Erythroblast (primary cell): ENCODE measurements at regions not wholly inside any gene's neighbourhood (a gene's known extent, or its start where the extent isn't known, plus 50 kb on each side); places are given as distances from the start of the nearest gene placed in this dataset.

ENCODE experiments used
- DNase-seq, 2 experiments: peaks; one replicate each; lab custom pipeline; 2025; lab: John Stamatoyannopoulos, UW
- GATA1 ChIP-seq: IDR thresholded peaks from 2 replicates; pipeline ENCODE4 v1.6.1; 2011; ENCODE audit warnings: low read depth, mild to moderate bottlenecking, control low read depth, low read length, moderate library complexity
- POLR2A ChIP-seq: IDR thresholded peaks from 2 replicates; pipeline ENCODE4 v1.6.1; 2011; ENCODE audit warnings: mild to moderate bottlenecking, low read length

DNA sequence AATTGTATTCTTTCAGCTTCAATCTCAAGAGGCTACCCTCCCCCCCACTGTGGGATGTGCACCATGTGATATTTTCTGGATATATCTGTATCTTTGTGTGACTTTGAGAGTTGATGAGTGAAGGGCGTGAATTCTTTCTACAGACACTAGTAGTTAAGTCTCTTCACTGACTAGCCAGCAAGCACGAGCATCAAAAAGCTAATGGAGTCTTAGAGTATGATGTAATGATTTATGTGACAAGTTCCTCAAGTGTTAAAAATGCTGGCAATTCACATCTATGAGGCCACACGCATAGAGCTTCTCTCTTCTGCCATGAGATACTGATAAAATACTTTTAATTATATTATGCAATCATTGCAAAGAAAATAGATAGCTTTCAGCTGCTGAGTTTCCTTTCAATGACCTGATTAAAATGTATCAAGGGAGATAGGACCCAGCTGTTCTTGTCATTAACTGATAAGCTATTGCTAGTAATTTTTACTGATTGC lies 304.8 kb downstream of the TRIB2 start:
- TF ChIP-seq GATA1 = no peak
- TF ChIP-seq POLR2A = no peak
- peak in 1 of 2 experiments; percentile 32 for DNase-seq

DNA sequence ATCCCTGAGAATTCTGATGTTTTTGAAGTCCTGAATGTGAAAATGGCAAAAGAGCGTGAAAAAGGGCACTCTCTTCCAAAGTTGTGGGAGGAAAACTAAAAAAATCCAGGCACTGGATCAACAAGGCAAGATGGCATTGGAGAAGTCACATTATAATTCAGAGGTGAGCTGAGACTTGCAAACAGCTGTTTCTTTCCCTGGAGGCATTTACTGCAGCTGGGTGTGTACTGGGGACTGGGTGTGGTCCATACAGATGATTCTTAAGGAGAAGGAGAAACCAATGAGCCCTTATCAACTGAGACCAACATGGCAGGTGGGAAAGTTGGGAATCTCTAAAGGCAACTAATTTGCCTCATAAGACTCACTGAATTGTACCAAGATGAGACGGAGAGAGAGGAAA lies 313.9 kb downstream of the TRIB2 start:
- no peak for DNase-seq
- TF ChIP-seq GATA1 = no peak
- no peak for TF ChIP-seq POLR2A

DNA sequence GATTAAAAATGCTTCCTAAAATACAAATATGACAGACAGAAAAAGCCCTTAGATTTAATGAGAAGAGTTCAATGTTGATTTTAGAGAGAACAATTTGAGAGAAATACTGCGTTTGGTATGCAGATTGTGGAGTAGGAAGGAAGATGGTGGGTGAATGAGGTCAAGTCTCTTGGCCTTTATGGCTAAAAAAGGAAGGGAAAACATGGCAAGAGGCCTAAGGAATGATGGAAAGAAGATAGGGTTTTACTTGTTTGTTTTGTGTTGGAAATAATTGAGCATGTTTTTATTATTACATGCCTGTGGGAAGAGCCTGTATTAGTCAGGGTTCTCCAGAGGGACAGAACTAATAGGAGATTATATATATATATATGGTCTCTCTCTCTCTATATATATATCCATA lies 318.1 kb downstream of the TRIB2 start:
- DNase-seq = no peak
- TF ChIP-seq POLR2A (no peak), GATA1 (no peak)

DNA sequence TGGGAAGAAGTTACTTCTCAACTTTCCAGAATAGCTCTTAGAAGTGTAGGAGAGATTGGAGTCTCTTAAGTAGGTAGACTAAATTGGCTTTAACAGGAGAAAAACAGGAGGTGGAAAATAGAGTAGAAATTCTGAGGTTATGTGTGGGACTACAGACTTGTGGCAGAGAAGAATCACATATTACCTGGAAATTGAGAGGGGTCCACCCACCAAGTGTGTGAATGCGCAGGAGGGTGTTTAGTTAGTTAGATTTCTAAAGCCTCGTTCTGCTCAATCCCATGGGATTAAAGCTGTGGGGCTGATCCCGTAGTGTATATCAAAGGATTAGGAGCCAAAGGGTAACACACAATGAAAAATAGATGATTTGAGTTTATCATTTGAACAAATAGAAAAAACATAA lies 319.1 kb downstream of the TRIB2 start:
- TF ChIP-seq GATA1 = no peak
- TF ChIP-seq POLR2A = no peak
- DNase-seq = no peak

DNA sequence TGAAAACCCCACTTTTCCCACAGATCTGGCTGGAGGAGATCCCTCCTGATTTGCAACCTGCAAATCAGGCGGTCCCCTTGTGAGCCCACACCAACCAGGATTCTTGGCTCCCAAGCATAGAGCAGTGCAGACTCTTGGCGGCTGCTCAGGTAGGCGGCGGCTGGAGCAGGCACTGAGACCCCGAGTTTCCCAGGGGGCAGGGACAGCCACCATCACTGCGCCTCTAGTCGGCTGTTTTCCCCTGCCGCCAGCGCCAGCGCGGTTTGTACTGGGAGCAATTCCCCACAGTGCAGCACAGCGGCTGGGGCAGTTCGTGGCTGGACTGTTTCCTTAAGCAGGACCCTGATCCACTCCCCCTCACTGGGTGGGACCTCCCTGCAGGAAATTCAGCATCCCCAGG lies 323.3 kb downstream of the TRIB2 start:
- no peak for TF ChIP-seq POLR2A
- no peak for DNase-seq

DNA sequence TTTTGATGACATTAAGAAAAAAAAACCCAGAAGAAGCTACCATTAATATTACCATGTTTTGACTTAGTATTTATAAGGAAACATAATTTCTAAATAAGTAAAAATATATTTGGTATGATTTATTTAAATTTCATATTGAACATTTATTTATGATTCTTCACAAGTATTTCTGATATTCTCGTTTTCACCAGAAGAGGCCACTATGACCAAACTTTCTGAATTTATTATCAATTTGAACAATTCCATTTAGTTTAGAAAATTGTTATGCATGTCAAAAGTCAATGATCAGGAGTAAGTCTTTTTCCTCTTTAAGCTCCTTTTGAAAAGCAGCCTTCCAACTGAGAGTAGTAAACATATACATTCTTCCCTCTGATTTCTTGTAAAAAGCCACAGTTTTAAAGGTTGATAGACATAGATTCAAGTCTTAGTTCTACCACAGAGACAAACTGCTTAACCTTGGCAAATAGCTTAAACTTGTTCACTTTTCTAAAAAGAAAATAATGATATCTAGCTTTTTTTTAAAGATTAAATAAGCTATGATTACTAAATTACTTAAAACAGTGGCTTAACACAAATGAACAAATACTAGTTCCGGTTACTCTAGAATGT lies 329.9 kb downstream of the TRIB2 start:
- DNase-seq = peak in 1 of 2 experiments; percentile 29
- no peak for TF ChIP-seq POLR2A
- no peak for TF ChIP-seq GATA1

DNA sequence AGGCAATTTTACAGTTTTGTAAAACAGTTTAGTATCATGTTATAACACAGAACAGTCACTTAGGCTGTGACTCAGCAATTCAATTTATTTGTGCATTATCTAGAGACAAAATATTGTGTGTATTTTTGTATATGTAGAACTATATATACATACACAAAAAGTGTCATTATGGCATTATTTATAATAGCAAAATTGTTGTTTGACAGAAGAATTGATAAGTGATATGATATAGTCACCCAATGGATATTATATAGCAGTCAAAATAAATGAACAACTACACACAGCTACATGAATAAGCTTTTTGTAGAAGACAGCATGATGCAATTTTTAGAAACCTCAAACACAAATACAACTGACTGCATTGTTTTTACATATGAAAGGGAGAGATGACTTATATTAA lies 334.0 kb downstream of the TRIB2 start:
- no peak for TF ChIP-seq POLR2A
- peak; percentile 20 to 46 for DNase-seq

DNA sequence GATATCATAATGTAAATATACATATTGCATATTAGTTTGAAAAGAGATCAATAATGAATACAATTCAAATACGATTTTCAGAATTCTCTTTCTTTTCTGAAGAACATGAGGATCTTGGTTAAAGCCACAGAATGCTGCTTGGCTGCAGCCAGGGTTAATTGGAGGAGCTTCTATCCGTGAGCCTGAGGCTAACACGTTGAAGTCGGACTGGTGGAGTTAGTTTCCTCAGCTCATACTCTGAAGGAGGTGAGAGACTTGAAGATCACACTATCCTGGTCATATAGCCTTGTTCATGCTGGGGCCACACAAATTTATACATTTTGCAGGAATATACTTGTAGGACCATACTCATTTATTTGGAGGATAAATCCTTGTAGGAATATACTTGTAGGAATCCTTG lies 335.8 kb downstream of the TRIB2 start:
- no peak for TF ChIP-seq POLR2A
- no peak for TF ChIP-seq GATA1
- no peak for DNase-seq

DNA sequence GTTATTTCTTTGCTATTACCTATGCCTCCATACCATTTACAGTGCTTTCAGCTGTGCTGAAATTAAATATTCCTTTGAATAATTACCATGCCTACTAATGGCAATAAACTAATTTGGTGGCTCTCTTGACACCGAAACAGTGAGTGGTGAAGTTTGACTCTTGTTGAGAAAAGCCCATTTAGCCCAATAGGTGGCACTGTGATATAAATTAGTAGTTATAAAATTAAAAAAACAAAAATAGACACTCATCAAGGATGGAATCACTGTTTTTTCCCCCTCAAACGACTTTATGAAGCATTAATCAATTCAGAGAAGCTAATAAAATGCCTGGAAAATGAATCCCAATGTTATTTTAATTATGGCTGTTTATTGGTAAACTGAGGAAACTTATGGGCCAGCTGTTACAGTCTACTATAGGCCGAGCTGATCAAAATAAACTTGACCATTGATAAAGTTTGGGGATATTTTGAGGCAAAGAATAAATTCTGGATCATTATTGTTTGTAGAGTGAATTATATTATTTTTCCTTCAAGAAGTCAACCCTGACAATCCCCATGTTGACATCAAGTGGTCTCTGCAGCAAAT lies 339.6 kb downstream of the TRIB2 start:
- DNase-seq = peak in 1 of 2 experiments; percentile 11
- TF ChIP-seq GATA1 (no peak), POLR2A (no peak)

DNA sequence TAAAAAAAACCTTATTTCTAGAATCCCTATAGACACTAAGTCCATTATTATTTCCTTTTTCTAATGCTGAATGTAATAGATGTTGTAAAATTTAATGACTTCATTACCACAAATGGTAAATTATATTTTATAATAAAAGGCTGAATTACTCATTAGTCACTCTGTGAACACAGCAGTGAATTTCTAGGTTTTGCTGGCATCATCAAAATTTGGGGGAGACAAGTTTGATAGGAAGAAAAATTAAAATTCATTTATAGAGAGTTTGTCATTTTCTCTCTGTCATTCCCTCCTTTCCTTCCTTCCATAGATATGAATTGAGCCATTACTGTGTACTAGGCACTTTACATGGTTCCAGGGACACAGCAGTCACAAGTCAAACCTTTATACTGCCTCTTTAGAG lies 340.9 kb downstream of the TRIB2 start:
- TF ChIP-seq POLR2A = no peak
- TF ChIP-seq GATA1 = no peak
- no peak for DNase-seq

DNA sequence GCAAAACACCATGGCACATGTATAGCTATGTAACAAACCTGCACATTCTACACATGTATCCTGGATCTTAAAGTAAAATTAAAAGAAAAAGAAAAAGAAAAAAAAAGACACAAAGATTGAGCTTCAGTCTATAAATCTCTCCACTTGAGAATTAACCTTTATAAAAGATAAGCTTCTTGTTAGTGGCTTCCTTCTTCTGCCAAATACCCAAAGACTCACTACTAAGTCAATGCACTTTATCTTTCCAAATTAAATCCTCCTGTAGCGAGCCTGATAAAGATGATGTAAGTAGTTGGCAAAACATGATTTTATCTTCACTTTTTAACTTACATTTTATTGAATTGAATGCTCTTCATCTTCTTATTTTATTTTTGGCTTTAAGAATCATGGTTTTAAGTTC lies 349.9 kb downstream of the TRIB2 start:
- TF ChIP-seq POLR2A (no peak), GATA1 (no peak)

DNA sequence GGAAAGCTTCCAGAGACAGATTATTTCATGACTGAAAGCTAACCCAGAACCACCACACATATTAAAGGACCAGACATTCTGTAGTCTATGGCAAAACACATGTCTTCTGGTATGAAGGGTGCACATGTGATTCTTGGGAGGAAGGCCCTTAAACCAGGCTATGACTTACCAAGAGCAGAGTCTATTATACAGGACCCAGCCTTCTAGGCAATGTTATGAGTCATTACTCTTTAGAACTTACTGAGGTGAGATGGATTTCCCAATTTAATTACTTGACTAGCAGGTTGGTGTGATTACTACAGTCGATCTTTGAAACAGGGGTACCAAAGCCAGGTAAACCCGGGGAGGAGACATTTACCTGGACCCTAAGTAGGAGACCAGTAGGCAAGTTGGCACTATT lies 350.8 kb downstream of the TRIB2 start:
- TF ChIP-seq GATA1 = no peak
- no peak for DNase-seq

More for the DNA sequence above, 349.9 kb downstream of the TRIB2 start:
- no peak for DNase-seq

DNA sequence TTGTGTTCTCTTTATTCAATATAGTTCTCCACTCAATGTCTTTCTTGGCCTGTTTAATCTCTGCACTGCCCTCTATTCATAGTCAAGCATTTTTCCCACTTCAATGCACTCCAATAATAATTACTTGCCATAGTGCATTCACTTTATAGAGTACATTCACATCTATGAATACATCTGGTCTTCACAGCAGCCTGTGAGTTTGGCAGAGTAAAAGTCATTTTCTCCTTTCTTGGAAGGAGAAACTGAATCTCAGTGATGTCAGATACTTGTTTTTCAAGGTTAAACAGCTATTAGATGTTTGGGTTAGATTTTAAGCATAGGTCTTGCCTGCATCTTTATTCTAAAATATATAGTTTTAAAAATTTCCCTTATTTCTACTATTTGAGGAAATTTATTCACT lies 373.2 kb downstream of the TRIB2 start:
- DNase-seq = no peak
- TF ChIP-seq GATA1 (no peak), POLR2A (no peak)

DNA sequence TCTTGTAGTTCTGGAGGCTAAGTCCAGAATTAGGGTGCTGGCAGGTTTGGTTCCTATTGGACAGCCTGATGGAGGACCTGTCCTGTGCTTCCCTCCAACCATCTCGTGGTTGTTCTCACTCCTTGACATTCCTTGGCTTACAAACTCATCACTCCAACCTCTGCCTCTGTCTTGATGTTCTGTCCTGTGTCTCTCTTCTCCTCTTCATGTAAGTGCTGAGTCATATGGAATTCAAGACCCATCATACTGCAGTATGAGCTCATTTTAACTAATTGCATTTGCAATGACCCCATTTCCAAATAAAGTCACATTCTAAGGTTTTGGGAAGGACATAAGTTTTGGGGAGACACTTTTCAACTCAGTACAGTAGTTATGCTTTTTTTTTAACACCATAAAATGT lies 374.7 kb downstream of the TRIB2 start:
- TF ChIP-seq GATA1 (no peak), POLR2A (no peak)
- DNase-seq = no peak

DNA sequence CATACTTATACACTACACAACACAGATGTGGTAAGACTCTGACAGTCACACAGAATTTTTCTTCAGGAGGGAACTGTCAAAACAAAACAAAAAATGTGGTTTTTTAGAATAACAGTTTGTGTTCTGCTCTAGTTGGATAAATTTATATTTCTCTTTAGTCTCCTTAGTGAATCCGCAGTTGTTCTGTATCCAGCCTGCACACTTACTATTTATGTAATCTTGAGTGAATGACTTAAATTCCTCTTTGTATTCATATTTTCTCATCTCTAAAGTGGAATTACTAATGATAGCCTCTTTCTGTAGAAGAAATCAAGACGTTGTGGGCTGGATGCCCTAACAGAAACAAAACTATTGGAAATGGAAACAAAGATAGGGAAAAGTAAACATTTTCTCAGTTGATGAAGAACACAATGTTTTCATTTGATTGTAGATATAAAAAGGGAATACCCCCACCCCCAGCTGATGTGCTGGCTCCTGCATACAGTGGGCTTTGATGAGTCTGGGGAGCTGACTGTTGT lies 375.2 kb downstream of the TRIB2 start:
- no peak for TF ChIP-seq GATA1
- no peak for TF ChIP-seq POLR2A
- DNase-seq = no peak
